MCF 10A (cell line): ENCODE measurements at regions not wholly inside any gene's neighbourhood (a gene's known extent, or its start where the extent isn't known, plus 50 kb on each side); places are given as distances from the start of the nearest gene placed in this dataset.

Experiments used
- BruUV-seq: library from RNA; stranded (reverse); fragments of 400-500 nt; replicated peaks from 2 replicates; lab custom pipeline; 2021; lab: Mats Ljungman, UMichigan
- CTCF ChIA-PET: fragments of 300-600 bp; sonication (Branson Sonifier 250); formaldehyde crosslinking; extraction: SDS; loops from one replicate; lab custom pipeline; 2021; ENCODE audit warnings: antibody characterized with exemption, inconsistent platforms; lab: Yijun Ruan, JAX
- POLR2A ChIA-PET: fragments of 300-600, 350-650 bp; sonication (Branson Sonifier 250); formaldehyde crosslinking; extraction: SDS; loops from one replicate; lab custom pipeline; 2020; ENCODE audit warnings: antibody characterized with exemption, inconsistent platforms; lab: Yijun Ruan, JAX
- DNase-seq: peaks from one replicate; pipeline ENCODE4 v3.0.0-alpha.2; 2018; ENCODE audit not compliant: unreplicated experiment
- H3K27ac Mint-ChIP-seq: one replicate; pipeline ENCODE4 v1.8.0; 2022; ENCODE audit warnings: mild to moderate bottlenecking, low read depth, mixed read lengths; ENCODE audit not compliant: unreplicated experiment
- H3K27me3 Mint-ChIP-seq: one replicate; pipeline ENCODE4 v1.8.0; 2022; ENCODE audit warnings: mixed read lengths; ENCODE audit not compliant: insufficient read depth, unreplicated experiment
- H3K36me3 Mint-ChIP-seq: one replicate; pipeline ENCODE4 v1.8.0; 2022; ENCODE audit warnings: mild to moderate bottlenecking, moderate library complexity, mixed read lengths; ENCODE audit not compliant: insufficient read depth, unreplicated experiment
- H3K4me1 Mint-ChIP-seq: one replicate; pipeline ENCODE4 v1.8.0; 2022; ENCODE audit warnings: mixed read lengths; ENCODE audit not compliant: insufficient read depth, unreplicated experiment
- H3K4me3 Mint-ChIP-seq: one replicate; pipeline ENCODE4 v1.8.0; 2022; ENCODE audit warnings: mild to moderate bottlenecking, moderate library complexity, mixed read lengths; ENCODE audit not compliant: unreplicated experiment
- H3K9me3 Mint-ChIP-seq: one replicate; pipeline ENCODE4 v1.8.0; 2022; ENCODE audit warnings: mixed read lengths; ENCODE audit not compliant: unreplicated experiment
- intact Hi-C: fragments of 100-400 bp; cut with micrococcal nuclease; formaldehyde crosslinking; loops from 2 replicates; pipeline ENCODE4 v1.14.1; 2022
- TF ChIP-seq, protein P1 (sequence below): fragments of 200-600 bp; IDR thresholded peaks from one replicate; pipeline ENCODE4 v1.8.0; 2022; ENCODE audit warnings: antibody characterized with exemption, mild to moderate bottlenecking; ENCODE audit not compliant: unreplicated experiment

- Mint-ChIP-seq H3K9me3 (peaks cover 3% of the 10 kb centered on the region), H3K27ac (no peak overlapping the region), H3K4me1 (no peaks in the 10 kb centered on the region), H3K4me3 (no peak overlapping the region), H3K27me3 (peaks cover 12% of the 10 kb centered on the region), H3K36me3 (no peaks in the 10 kb centered on the region)
- ChIA-PET POLR2A (no interaction called here), CTCF (no interaction called here)
- TF ChIP-seq, protein P1, sequence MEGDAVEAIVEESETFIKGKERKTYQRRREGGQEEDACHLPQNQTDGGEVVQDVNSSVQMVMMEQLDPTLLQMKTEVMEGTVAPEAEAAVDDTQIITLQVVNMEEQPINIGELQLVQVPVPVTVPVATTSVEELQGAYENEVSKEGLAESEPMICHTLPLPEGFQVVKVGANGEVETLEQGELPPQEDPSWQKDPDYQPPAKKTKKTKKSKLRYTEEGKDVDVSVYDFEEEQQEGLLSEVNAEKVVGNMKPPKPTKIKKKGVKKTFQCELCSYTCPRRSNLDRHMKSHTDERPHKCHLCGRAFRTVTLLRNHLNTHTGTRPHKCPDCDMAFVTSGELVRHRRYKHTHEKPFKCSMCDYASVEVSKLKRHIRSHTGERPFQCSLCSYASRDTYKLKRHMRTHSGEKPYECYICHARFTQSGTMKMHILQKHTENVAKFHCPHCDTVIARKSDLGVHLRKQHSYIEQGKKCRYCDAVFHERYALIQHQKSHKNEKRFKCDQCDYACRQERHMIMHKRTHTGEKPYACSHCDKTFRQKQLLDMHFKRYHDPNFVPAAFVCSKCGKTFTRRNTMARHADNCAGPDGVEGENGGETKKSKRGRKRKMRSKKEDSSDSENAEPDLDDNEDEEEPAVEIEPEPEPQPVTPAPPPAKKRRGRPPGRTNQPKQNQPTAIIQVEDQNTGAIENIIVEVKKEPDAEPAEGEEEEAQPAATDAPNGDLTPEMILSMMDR = no peak
- BruUV-seq = no TSS peak
- no peak for DNase-seq
- intact Hi-C loops = no loop called here
Observed at GRCh38 chr14:30798516-30798915, 75.8 kb upstream of the COCH start.

DNA sequence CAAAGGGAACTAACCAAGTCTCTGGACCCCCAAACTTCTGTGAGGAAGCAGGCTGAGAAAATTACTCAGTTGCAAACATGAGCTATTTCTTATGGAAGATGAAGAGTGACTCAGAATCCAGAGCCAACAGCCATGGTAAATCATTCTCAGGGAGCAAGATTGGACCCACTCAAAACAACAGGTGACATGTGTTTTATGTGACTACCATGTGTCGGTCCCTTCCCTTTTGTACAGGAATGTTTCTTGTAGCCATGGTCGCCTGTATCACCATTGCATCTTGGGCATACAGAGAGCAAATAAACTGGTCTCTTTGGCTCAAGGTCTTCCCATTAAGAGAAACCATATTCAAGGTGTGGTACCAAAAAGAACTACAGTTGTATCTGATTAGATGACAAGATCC, 75.4 kb upstream of the COCH start:
- Mint-ChIP-seq H3K27ac (no peak overlapping the region), H3K4me3 (no peak overlapping the region), H3K9me3 (no peaks in the 10 kb centered on the region), H3K27me3 (peaks cover 12% of the 10 kb centered on the region), H3K4me1 (no peaks in the 10 kb centered on the region), H3K36me3 (no peaks in the 10 kb centered on the region)
- TF ChIP-seq, protein P1 = no peak
- DNase-seq = no peak
- BruUV-seq = no TSS peak
- POLR2A ChIA-PET = no interaction called here
- intact Hi-C loops = no loop called here
- CTCF ChIA-PET = no interaction called here

DNA sequence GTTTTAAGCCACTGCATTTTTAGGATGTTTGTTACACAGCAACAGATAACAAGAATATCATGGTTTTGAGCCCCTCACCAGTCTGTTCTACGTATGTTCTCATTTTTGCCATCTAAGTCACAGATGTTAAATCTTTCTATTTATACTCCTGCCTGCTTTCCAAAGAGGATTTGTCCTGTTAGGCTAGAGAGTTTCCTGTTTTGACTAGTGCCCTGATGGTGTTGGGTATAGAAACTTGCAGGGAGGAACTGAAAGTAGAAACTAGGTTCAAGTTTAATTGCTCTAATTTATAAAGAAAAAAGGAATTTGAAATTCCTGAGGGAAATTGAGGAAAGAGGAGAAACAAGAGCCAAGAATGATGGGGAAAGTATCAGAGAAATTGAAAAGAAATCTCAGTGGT, 74.4 kb upstream of the COCH start:
- Mint-ChIP-seq H3K36me3 (no peaks in the 10 kb centered on the region), H3K4me3 (no peak overlapping the region)
- no TSS peak for BruUV-seq

GRCh38 chr14:30803185-30803584, 71.2 kb upstream of the COCH start:
- H3K4me3 Mint-ChIP-seq = no peak overlapping the region
- TF ChIP-seq, protein P1 = no peak
- no TSS peak for BruUV-seq

More for the DNA sequence above, 74.4 kb upstream of the COCH start:
- peaks cover 12% of the 10 kb centered on the region for H3K27me3 Mint-ChIP-seq
- intact Hi-C loops = no loop called here
- TF ChIP-seq, protein P1 = no peak
- no peaks in the 10 kb centered on the region for H3K4me1 Mint-ChIP-seq
- H3K9me3 Mint-ChIP-seq = no peaks in the 10 kb centered on the region
- POLR2A ChIA-PET = no interaction called here
- CTCF ChIA-PET = no interaction called here
- H3K27ac Mint-ChIP-seq = no peak overlapping the region
- DNase-seq = no peak

More at GRCh38 chr14:30803185-30803584, 71.2 kb upstream of the COCH start:
- Mint-ChIP-seq H3K4me1 (no peaks in the 10 kb centered on the region), H3K36me3 (no peaks in the 10 kb centered on the region), H3K9me3 (no peaks in the 10 kb centered on the region), H3K27ac (no peak overlapping the region), H3K27me3 (peaks cover 9% of the 10 kb centered on the region)
- CTCF ChIA-PET = interaction anchor here (0.6 to 1.1 kb wide), 5 partner anchors 10 to 147 kb away, joined by 3 to 4 read pairs (median 3); no protein-coding TSS in a partner anchor
- POLR2A ChIA-PET = interaction anchor here (0.6 to 1.0 kb wide), 2 partner anchors 93 to 105 kb away, joined by 3 read pairs; no protein-coding TSS in a partner anchor
- intact Hi-C loops = no loop called here
- DNase-seq = no peak
